ENCODE measurements at regions not wholly inside any gene's neighbourhood (a gene's known extent, or its start where the extent isn't known, plus 50 kb on each side); places are given as distances from the start of the nearest gene placed in this dataset.

DNA sequence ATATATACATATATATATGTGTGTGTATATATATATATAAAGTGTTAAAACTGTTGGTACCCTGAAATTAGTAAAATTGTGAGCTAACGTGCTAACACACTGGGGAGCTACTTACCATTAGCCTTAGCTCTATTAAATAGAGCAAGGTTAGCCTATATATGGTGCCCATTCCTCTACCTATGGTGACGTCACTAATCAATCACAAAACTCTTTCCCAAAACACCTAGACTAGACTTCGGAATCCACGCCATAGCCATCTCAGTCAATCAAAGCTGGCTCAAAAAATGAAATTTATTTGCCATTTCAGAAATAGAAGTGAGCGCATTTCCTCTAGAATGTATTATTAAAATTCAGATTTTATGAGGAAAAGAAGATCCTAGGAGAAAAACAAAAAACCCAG lies 229.0 kb upstream of the TENM3 start:
- WGBS, 5 donors: 72 to 87% (median 77%) methylated on average over 5 of the region's 5 CpGs
- intact Hi-C loops (cut with DNase I; ENCODE audit: low total_unique reads): no loop called here
- Histone ChIP-seq H3K4me1 (no peaks in the 10 kb centered on the region), H3K9me3 (peaks cover 0 to 5% (median 0%) of the 10 kb centered on the region in 8 donors), H3K27ac (no peak overlapping the region), H3K27me3 (replicated peaks in 1 of 7) (no peaks in the 10 kb centered on the region), H3K4me3 (no peak overlapping the region), H3K36me3 (no peaks in the 10 kb centered on the region)
- no peak for DNase-seq
- TF ChIP-seq, protein P1, sequence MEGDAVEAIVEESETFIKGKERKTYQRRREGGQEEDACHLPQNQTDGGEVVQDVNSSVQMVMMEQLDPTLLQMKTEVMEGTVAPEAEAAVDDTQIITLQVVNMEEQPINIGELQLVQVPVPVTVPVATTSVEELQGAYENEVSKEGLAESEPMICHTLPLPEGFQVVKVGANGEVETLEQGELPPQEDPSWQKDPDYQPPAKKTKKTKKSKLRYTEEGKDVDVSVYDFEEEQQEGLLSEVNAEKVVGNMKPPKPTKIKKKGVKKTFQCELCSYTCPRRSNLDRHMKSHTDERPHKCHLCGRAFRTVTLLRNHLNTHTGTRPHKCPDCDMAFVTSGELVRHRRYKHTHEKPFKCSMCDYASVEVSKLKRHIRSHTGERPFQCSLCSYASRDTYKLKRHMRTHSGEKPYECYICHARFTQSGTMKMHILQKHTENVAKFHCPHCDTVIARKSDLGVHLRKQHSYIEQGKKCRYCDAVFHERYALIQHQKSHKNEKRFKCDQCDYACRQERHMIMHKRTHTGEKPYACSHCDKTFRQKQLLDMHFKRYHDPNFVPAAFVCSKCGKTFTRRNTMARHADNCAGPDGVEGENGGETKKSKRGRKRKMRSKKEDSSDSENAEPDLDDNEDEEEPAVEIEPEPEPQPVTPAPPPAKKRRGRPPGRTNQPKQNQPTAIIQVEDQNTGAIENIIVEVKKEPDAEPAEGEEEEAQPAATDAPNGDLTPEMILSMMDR (IDR thresholded peaks at IDR 0.05 in 8 of 11, conservative IDR thresholded peaks at IDR 0.05 in 3 of 11): no peak
- TF ChIP-seq POLR2AphosphoS5 (IDR thresholded peaks at IDR 0.05) (no peak), POLR2A (IDR thresholded peaks at IDR 0.05) (no peak)

DNA sequence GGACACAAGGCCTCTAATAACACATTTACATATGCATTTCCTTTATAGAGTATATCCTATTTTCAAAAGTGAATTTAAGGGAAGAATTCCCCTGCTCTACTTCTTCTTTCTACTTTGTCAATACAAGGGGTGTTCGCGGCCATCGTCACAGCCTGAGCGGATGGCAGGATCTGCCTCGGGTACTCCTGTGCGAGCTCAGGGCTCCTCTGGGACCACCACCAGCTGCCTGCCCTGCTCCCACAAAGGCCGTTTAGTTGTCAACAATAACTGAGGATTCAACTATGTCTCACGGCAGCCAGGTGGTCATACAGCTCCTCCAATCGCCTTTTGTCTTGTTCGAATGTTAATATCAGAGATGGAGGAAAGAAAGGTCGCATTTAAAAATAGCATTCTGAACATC lies 228.2 kb upstream of the TENM3 start:
- H3K27ac ChIP-seq: no peak overlapping the region
- TF ChIP-seq POLR2A (IDR thresholded peaks at IDR 0.05) (no peak), POLR2AphosphoS5 (IDR thresholded peaks at IDR 0.05) (no peak)
- TF ChIP-seq, protein P1 (IDR thresholded peaks at IDR 0.05 in 8 of 11, conservative IDR thresholded peaks at IDR 0.05 in 3 of 11): no peak
- no peak overlapping the region for H3K4me3 ChIP-seq
- no peaks in the 10 kb centered on the region for H3K36me3 ChIP-seq
- intact Hi-C loops (cut with DNase I; ENCODE audit: low total_unique reads): no loop called here
- H3K4me1 ChIP-seq: no peaks in the 10 kb centered on the region
- no peak for DNase-seq
- 86 to 91% (median 90%) methylated on average over 11 of the region's 11 CpGs for WGBS, 5 donors
- H3K27me3 ChIP-seq (replicated peaks in 1 of 7): no peaks in the 10 kb centered on the region
- H3K9me3 ChIP-seq: no peaks in the 10 kb centered on the region

DNA sequence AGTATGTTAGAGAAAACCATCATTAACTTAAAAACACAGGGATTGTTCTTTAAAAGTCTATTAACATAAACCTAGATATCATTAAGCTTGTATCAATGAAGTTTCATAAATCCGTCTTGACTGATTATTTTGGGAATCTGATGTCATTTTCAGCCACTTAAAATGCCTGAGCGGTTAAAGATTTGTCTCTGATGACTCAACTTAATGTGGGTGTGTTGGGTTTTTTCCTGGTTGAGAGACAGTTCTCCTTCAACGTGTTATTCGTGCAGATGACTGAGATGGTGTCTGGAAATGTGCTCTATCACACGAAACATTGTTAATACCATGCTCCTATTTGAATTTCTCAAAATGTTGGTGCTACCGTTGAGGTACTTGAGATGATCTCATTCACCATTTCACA lies 227.3 kb upstream of the TENM3 start:
- Histone ChIP-seq H3K36me3 (no peaks in the 10 kb centered on the region), H3K9me3 (no peaks in the 10 kb centered on the region), H3K27me3 (replicated peaks in 1 of 7) (no peaks in the 10 kb centered on the region), H3K27ac (no peak overlapping the region), H3K4me1 (no peaks in the 10 kb centered on the region), H3K4me3 (no peak overlapping the region)
- intact Hi-C loops (cut with DNase I; ENCODE audit: low total_unique reads): no loop called here
- no peak for DNase-seq
- no peak for TF ChIP-seq POLR2A (IDR thresholded peaks at IDR 0.05)
- TF ChIP-seq, protein P1 (IDR thresholded peaks at IDR 0.05 in 8 of 11, conservative IDR thresholded peaks at IDR 0.05 in 3 of 11): no peak
- TF ChIP-seq POLR2AphosphoS5 (IDR thresholded peaks at IDR 0.05): no peak
- 67 to 82% (median 77%) methylated on average over 6 of the region's 6 CpGs for WGBS, 5 donors

DNA sequence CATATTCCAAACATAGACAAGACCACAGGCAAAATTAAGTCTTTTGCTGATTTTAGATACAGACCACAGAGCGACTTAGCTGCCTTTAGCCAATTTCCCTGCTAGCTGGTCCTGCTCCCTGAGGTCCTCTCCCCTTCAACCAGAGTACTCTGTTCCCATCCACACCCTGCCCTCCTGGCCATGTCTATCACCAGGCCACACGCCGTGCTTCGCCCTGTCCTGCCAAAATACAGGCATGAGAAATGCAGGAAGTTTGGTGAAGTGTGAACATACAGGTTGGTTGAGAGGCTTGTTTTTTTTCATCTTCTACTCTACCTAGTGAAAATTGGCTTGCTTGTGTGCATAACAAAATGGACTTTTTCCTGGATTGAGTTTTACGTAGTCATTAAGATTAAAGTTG lies 226.2 kb upstream of the TENM3 start:
- no peak for DNase-seq
- no peaks in the 10 kb centered on the region for H3K36me3 ChIP-seq
- TF ChIP-seq POLR2A (IDR thresholded peaks at IDR 0.05) (no peak), POLR2AphosphoS5 (IDR thresholded peaks at IDR 0.05) (no peak)
- TF ChIP-seq, protein P1 (IDR thresholded peaks at IDR 0.05 in 8 of 11, conservative IDR thresholded peaks at IDR 0.05 in 3 of 11): no peak
- no peak overlapping the region for H3K4me3 ChIP-seq
- H3K9me3 ChIP-seq: no peaks in the 10 kb centered on the region
- H3K27ac ChIP-seq: no peak overlapping the region
- 87 to 93% (median 92%) methylated on average over 5 of the region's 5 CpGs for WGBS, 5 donors
- no peaks in the 10 kb centered on the region for H3K27me3 ChIP-seq (replicated peaks in 1 of 7)
- intact Hi-C loops (cut with DNase I; ENCODE audit: low total_unique reads): no loop called here
- H3K4me1 ChIP-seq: no peaks in the 10 kb centered on the region
